ENCODE measurements at regions not wholly inside any gene's neighbourhood (a gene's known extent, or its start where the extent isn't known, plus 50 kb on each side); places are given as distances from the start of the nearest gene placed in this dataset.

GRCh38 chr21:19266636-19267035 lies 863.1 kb upstream of the TMPRSS15 start:
- no peak for DNase-seq

GRCh38 chr21:19268686-19269085 lies 865.1 kb upstream of the TMPRSS15 start:
- DNase-seq: no peak

GRCh38 chr21:19275065-19275464 lies 871.5 kb upstream of the TMPRSS15 start:
- DNase-seq: no peak

- no peak for DNase-seq
These were observed 873.1 kb upstream of the TMPRSS15 start for GRCh38 chr21:19276665-19277064.

GRCh38 chr21:19286876-19287275 lies 883.3 kb upstream of the TMPRSS15 start:
- DNase-seq: no peak

- no peak for DNase-seq
These were observed 886.7 kb upstream of the TMPRSS15 start for GRCh38 chr21:19290328-19290727.

- no peak for DNase-seq
These were observed 916.7 kb upstream of the TMPRSS15 start for GRCh38 chr21:19320291-19320690.

GRCh38 chr21:19321688-19322087 lies 918.1 kb upstream of the TMPRSS15 start:
- no peak for DNase-seq

GRCh38 chr21:19322360-19322759 lies 918.8 kb upstream of the TMPRSS15 start:
- DNase-seq: no peak

- no peak for DNase-seq
These were observed 923.1 kb upstream of the TMPRSS15 start for GRCh38 chr21:19326531-19327319.

- no peak for DNase-seq
These were observed 925.4 kb upstream of the TMPRSS15 start for GRCh38 chr21:19328954-19329353.

- DNase-seq: no peak
These were observed 936.7 kb upstream of the TMPRSS15 start for GRCh38 chr21:19340303-19340702.

- no peak for DNase-seq
These were observed 937.4 kb upstream of the TMPRSS15 start for GRCh38 chr21:19340954-19341353.

- no peak for DNase-seq
These were observed 940.1 kb upstream of the TMPRSS15 start for GRCh38 chr21:19343711-19344110.

- no peak for DNase-seq
These were observed 946.7 kb upstream of the TMPRSS15 start for GRCh38 chr21:19350286-19350685.

GRCh38 chr21:19353256-19353655 lies 949.7 kb upstream of the TMPRSS15 start:
- DNase-seq: no peak

- DNase-seq: no peak
These were observed 965.4 kb upstream of the TMPRSS15 start for GRCh38 chr21:19368944-19369343.

- no peak for DNase-seq
These were observed 988.8 kb upstream of the TMPRSS15 start for GRCh38 chr21:19392390-19392789.

GRCh38 chr21:19400223-19400770 lies 996.7 kb upstream of the TMPRSS15 start:
- DNase-seq: no peak

GRCh38 chr21:19402870-19403269 lies 999.3 kb upstream of the TMPRSS15 start:
- DNase-seq: no peak

GRCh38 chr21:19405326-19405725 lies 1001.7 kb upstream of the TMPRSS15 start:
- DNase-seq: no peak

GRCh38 chr21:19420565-19420964 lies 1017.0 kb upstream of the TMPRSS15 start:
- no peak for DNase-seq

- no peak for DNase-seq
These were observed 1030.0 kb upstream of the TMPRSS15 start for GRCh38 chr21:19433623-19434022.

GRCh38 chr21:19440792-19441655 lies 1037.4 kb upstream of the TMPRSS15 start:
- no peak for DNase-seq

Data from CD4-positive, alpha-beta T cell treated with Interleukin-21 for 1 hour (primary cell).